ENCODE measurements at regions not wholly inside any gene's neighbourhood (a gene's known extent, or its start where the extent isn't known, plus 50 kb on each side); places are given as distances from the start of the nearest gene placed in this dataset.

DNA sequence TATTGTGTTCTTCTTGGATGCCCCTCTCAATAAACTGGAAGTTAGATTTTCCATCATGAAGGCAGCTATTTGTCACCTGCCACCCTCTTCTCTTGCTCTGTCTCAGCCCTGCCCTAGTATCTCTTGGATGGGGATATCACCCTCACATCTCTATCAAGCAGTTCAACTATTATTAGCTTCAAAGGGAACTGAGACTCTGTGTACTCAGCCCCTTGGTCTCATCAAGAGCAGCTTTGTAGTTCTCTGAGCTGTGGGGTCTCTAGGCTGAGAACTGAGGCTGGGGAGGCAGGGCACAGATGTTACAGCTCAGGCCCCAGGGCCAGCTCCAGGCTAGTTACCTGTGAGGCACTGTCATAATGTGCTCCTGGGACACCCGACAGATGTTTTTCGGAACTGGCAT, 130.3 kb downstream of the DAD1 start (continued):
- TF ChIP-seq ZNF430 (CRISPR knock-in tag; IDR thresholded peaks at IDR 0.05) (no peak), MTF2 (CRISPR knock-in tag; IDR thresholded peaks at IDR 0.05; ENCODE audit: borderline replicate concordance) (no peak), RFX1 (IDR thresholded peaks at IDR 0.05) (no peak), ZNF574 (CRISPR knock-in tag; IDR thresholded peaks at IDR 0.05) (no peak), ZNF17 (CRISPR knock-in tag; IDR thresholded peaks at IDR 0.05) (no peak)
- TF ChIP-seq, protein P1, sequence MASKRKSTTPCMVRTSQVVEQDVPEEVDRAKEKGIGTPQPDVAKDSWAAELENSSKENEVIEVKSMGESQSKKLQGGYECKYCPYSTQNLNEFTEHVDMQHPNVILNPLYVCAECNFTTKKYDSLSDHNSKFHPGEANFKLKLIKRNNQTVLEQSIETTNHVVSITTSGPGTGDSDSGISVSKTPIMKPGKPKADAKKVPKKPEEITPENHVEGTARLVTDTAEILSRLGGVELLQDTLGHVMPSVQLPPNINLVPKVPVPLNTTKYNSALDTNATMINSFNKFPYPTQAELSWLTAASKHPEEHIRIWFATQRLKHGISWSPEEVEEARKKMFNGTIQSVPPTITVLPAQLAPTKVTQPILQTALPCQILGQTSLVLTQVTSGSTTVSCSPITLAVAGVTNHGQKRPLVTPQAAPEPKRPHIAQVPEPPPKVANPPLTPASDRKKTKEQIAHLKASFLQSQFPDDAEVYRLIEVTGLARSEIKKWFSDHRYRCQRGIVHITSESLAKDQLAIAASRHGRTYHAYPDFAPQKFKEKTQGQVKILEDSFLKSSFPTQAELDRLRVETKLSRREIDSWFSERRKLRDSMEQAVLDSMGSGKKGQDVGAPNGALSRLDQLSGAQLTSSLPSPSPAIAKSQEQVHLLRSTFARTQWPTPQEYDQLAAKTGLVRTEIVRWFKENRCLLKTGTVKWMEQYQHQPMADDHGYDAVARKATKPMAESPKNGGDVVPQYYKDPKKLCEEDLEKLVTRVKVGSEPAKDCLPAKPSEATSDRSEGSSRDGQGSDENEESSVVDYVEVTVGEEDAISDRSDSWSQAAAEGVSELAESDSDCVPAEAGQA (IDR thresholded peaks at IDR 0.05; ENCODE audit: low read depth) = no peak
- TF ChIP-seq, protein P1 (CRISPR knock-in tag; IDR thresholded peaks at IDR 0.05; ENCODE audit: borderline replicate concordance) = no peak
- TF ChIP-seq, protein P2, sequence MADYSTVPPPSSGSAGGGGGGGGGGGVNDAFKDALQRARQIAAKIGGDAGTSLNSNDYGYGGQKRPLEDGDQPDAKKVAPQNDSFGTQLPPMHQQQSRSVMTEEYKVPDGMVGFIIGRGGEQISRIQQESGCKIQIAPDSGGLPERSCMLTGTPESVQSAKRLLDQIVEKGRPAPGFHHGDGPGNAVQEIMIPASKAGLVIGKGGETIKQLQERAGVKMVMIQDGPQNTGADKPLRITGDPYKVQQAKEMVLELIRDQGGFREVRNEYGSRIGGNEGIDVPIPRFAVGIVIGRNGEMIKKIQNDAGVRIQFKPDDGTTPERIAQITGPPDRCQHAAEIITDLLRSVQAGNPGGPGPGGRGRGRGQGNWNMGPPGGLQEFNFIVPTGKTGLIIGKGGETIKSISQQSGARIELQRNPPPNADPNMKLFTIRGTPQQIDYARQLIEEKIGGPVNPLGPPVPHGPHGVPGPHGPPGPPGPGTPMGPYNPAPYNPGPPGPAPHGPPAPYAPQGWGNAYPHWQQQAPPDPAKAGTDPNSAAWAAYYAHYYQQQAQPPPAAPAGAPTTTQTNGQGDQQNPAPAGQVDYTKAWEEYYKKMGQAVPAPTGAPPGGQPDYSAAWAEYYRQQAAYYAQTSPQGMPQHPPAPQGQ (CRISPR knock-in tag; IDR thresholded peaks at IDR 0.05; ENCODE audit: borderline replicate concordance) = no peak

Measured in HepG2 (cell line).